ENCODE measurements at regions not wholly inside any gene's neighbourhood (a gene's known extent, or its start where the extent isn't known, plus 50 kb on each side); places are given as distances from the start of the nearest gene placed in this dataset.

DNA sequence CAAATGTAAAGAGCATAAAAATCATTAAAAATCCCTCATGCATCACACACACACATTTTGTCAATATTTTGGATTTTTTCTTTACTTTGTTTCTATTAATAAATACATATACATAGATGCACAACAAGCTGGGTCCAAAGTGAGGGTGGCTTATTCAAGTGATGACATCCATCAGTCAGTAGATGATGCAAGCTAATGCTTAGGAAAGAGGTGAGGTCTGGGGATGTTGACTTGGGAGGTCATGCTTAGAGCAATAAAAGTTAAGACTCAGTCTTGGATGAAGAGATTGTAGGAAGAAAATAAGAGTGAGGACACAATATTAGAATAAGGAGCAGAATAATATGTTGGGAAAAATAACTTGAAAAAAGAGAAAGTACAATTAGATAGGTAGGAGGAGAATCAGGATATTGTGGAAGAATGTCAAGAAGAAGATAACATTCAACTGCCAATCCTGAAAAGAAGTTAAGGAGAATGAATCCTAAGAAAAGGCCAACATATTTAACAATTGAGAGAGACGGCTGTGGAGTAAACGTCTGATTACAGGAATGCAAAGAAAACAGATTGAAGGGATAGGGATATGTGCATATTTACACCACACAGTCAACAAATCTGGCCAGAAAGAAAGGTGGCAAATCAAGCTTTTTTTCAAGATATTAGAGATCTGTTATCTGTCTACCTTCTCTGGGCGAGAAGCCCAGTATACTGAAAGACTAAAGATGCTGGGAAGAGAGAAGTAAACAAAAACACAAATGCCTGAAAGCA is 111.0 kb upstream of the TJP1 start:
- DNase-seq (ENCODE audit: low read depth) = no peak
- H3K4me3 ChIP-seq (ENCODE audit: control insufficient read depth, low read depth, low read length) = no peak overlapping the region

DNA sequence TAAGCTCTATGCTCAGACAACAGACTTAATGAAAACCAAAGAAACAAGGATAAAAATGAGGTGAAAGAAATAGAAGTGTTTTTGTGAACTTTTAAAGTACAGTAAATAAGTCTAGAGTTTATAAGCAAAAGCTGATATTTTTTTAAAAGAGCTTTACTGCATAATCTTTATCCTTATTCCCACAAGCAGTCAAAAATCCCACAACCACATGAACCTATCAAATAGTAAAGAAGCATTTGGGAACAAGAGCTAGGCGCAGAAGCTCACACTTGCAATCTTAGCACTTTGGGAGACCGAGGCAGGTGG is 103.8 kb upstream of the TJP1 start:
- DNase-seq (ENCODE audit: low read depth) = no peak
- H3K4me3 ChIP-seq (ENCODE audit: control insufficient read depth, low read depth, low read length) = no peak overlapping the region
- TF ChIP-seq, protein P1, sequence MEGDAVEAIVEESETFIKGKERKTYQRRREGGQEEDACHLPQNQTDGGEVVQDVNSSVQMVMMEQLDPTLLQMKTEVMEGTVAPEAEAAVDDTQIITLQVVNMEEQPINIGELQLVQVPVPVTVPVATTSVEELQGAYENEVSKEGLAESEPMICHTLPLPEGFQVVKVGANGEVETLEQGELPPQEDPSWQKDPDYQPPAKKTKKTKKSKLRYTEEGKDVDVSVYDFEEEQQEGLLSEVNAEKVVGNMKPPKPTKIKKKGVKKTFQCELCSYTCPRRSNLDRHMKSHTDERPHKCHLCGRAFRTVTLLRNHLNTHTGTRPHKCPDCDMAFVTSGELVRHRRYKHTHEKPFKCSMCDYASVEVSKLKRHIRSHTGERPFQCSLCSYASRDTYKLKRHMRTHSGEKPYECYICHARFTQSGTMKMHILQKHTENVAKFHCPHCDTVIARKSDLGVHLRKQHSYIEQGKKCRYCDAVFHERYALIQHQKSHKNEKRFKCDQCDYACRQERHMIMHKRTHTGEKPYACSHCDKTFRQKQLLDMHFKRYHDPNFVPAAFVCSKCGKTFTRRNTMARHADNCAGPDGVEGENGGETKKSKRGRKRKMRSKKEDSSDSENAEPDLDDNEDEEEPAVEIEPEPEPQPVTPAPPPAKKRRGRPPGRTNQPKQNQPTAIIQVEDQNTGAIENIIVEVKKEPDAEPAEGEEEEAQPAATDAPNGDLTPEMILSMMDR (IDR thresholded peaks at IDR 0.05; ENCODE audit: control insufficient read depth, insufficient read depth, low read depth, low read length, missing control alignments) = no peak

More for the DNA sequence above, 111.0 kb upstream of the TJP1 start:
- TF ChIP-seq, protein P1 (IDR thresholded peaks at IDR 0.05; ENCODE audit: control insufficient read depth, insufficient read depth, low read depth, low read length, missing control alignments) = no peak

DNA sequence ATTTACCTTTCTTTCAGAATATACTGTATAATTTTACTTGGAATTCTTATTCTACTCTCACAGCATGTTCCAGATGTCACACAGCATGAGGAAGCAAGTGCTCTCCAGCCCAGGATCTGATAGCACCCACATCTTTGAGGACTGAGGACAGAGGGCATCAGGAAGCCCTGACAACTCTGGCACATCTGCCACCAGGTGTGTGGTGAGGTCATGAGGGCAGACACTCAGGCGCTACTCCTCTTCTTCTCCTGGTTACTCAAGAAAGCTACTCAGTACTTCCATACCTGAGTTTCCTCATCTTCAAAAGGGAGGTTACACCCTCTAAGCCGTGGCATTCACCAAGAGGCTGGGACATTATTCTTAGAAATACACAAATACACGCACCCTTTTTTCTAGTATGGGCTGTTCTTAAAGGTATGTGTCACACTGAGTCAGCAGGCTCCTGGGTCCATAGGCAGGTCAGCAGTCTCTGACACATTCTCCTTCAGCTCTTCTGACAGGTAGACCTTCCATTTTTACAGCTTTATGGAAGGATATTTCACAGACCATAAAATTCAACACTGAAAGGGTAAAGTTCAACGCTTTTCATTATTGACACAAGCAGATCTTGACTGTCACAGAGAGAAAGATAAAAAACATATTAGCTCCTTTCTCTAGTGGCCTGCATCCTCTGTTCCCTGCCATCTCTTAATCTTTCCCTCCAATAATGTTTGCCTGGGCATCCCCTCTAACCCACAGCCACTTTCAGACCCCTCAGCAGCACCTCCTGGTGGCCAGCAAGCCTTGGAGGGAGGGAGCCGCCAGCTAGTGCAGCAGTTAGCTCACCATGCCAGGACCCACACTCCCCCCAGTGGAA is 103.2 kb upstream of the TJP1 start:
- peak; percentile 44 for DNase-seq (ENCODE audit: low read depth)
- TF ChIP-seq, protein P1 (IDR thresholded peaks at IDR 0.05; ENCODE audit: control insufficient read depth, insufficient read depth, low read depth, low read length, missing control alignments) = peak; percentile 92
- no peak overlapping the region for H3K4me3 ChIP-seq (ENCODE audit: control insufficient read depth, low read depth, low read length)

DNA sequence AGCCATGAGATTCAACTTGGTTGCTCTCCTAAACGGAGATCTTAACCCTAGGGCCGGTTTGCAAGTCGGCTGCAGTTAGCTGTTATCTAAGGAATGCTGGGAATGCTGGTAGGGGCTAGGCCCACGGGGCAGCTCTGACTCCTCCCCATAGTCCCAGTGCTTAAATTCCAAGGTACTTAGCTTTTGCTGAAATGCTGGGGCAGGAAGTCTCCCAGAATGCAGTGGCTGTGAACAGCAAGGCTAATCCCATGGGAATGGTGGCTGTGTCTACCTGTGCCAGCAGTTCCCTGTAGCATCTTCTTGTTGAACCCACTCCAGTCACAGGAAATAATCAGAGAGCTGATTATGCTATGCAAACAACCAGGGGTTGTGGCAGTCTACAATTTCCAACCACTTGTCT is 102.5 kb upstream of the TJP1 start:
- DNase-seq (ENCODE audit: low read depth) = no peak
- no peak overlapping the region for H3K4me3 ChIP-seq (ENCODE audit: control insufficient read depth, low read depth, low read length)
- TF ChIP-seq, protein P1 (IDR thresholded peaks at IDR 0.05; ENCODE audit: control insufficient read depth, insufficient read depth, low read depth, low read length, missing control alignments) = no peak

DNA sequence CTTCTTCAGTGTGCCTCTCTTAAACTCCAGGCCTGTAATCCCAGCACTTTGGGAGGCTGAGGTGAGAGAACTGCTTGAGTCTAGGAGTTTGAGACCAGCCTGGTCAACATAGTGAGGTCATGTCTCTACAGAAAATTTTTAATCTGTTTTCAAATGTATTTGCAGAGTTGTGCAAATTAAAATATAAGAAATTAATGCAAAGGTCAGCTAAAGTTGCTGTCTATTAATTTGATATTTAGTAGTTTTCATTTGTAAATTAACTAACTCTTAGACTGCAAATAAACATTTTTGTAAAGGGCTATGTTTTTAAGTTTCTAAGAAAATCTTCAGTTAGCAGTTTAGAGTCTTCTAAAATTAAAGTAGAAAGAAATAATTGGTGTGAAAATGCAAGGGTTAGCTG is 99.9 kb upstream of the TJP1 start:
- H3K4me3 ChIP-seq (ENCODE audit: control insufficient read depth, low read depth, low read length) = no peak overlapping the region
- DNase-seq (ENCODE audit: low read depth) = no peak
- TF ChIP-seq, protein P1 (IDR thresholded peaks at IDR 0.05; ENCODE audit: control insufficient read depth, insufficient read depth, low read depth, low read length, missing control alignments) = no peak

DNA sequence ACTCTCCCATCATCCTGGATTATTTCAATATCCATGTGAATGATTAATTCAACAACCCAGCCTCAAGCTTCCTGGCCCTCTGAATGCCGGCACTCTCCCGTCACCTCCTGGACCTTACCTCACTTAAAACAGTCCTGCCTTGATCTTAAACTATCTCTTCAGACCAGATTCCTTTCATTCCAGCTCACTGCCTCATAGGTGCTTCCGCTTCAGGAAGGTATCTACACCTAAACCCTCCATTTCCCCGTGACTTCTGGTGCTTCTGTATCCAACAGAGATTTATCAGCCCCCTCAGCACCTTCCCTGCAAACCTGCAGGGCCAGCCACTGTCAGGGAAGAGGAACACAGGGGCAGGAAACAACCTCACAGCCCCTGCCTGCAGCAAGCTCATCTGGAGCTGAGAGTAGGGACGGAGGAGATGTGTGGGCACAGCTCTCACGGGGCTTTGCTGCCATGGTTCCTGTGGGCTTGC is 98.9 kb upstream of the TJP1 start:
- no peak overlapping the region for H3K4me3 ChIP-seq (ENCODE audit: control insufficient read depth, low read depth, low read length)
- TF ChIP-seq, protein P1 (IDR thresholded peaks at IDR 0.05; ENCODE audit: control insufficient read depth, insufficient read depth, low read depth, low read length, missing control alignments) = no peak
- DNase-seq (ENCODE audit: low read depth) = no peak
